Keratinocyte (primary cell): ENCODE measurements at regions not wholly inside any gene's neighbourhood (a gene's known extent, or its start where the extent isn't known, plus 50 kb on each side); places are given as distances from the start of the nearest gene placed in this dataset.

ENCODE experiments used
- CTCF ChIP-seq, 3 experiments: IDR thresholded peaks in 1 of 3; conservative IDR thresholded peaks in 1 of 3; optimal IDR thresholded peaks in 1 of 3; 2 replicates in 2 of 3; 3 replicates in 1 of 3; pipeline versions ENCODE3 to v1.5.1; 2011; ENCODE audit warnings: low read length in 3 of 3, mild to moderate bottlenecking in 3 of 3, moderate library complexity in 2 of 3, control low read depth in 1 of 3, inconsistent platforms in 1 of 3; ENCODE audit not compliant: insufficient read depth in 2 of 3; ENCODE audit errors: extremely low read depth in 1 of 3
- EZH2 ChIP-seq: IDR thresholded peaks from one replicate; pipeline ENCODE4 v1.6.1; 2012; ENCODE audit warnings: inconsistent platforms, mild to moderate bottlenecking, low read length, moderate library complexity

- TF ChIP-seq CTCF (optimal IDR thresholded peaks at IDR 0.05 in 1 of 3, IDR thresholded peaks at IDR 0.05 in 1 of 3, conservative IDR thresholded peaks at IDR 0.05 in 1 of 3; ENCODE audit: extremely low read depth in 1 of 3, insufficient read depth in 2 of 3, low read length in 3 of 3) (no peak), EZH2 (no peak)
Measured at GRCh38 chr2:153140498-153140897, 338.1 kb downstream of the RPRM start.
